Left colon (tissue), 2 donors: ENCODE measurements at regions not wholly inside any gene's neighbourhood (a gene's known extent, or its start where the extent isn't known, plus 50 kb on each side); places are given as distances from the start of the nearest gene placed in this dataset.

ENCODE experiments used
- ATAC-seq: fragments of 200-7000 bp; cut with Tn5 transposase; one replicate; pipeline ENCODE4 v1.9.1; 2020; ENCODE audit warnings: mild to moderate bottlenecking, moderate library complexity
- DNase-seq, 2 donors: peaks; one replicate each; pipeline ENCODE4 v3.0.0-alpha.2; 2020
- intact Hi-C, 2 donors: fragments of 100-400 bp; cut with DNase I in 1 of 2; cut with micrococcal nuclease in 1 of 2; formaldehyde crosslinking; loops; one replicate each; pipeline versions ENCODE4 v1.11.2 to v1.14.0; 2022; cut with DNase I, micrococcal nuclease
- donor health status: DM: no; HTN: no; CAD: no.
- donor health status: DM: yes; HTN: yes; CAD: no.

GRCh38 chr15:31811641-31812040 lies 218.7 kb upstream of the CHRNA7 start:
- DNase-seq (no peak), ATAC-seq (no peak)
- intact Hi-C loops = no loop called here

DNA sequence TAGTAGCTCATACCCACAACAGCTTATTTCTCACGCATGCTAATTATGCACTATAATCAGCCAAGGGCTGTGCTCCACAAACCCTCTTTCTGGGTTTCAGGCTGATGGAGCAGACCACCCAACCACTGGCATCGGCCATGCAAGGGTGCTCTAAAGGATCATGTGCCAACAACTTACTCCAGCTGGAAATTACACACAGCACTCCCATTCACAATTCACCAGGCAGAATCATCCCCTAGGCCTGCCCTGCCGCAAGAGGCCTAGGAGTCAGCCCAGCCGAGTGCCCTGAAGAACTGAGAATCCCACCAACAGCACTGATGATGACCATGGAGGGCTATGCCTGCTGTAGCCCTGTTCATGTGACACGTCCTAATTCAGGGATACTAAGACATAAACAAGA lies 216.2 kb upstream of the CHRNA7 start:
- ATAC-seq (no peak), DNase-seq (no peak)
- intact Hi-C loops = no loop called here

DNA sequence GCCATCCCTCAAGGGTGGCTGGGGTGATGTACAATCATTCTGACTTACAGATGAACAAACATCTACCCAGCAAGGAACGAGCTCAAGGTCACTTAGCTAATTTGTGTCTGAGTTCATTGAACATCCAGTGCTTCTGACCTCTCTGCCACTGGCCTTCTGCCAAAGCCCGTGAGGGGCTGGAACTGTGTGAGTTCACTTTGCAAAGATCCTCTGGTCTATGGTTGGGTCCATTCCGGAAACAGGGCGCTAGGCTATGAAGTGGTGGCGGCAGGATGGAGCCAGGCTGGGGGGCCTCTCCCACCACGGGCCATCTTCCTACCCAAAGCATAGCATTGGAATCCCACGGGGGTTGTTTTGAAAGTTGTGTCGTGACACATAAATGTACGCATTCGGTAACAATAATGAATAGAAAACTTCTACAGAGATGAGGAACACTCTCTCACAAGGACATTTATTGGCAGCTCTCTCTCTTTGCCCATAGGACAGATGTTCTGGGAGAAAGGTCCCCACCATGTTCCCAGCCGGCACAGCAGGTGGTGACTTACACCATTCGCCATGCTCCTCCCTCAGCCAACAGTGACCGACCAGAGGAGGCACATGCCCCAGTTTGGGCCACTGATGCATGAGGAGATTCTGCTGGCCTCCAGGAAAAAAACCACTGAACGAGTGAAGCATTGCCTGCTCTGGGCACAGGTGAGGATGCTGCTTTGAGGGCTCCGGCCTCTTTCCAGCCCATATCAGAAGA lies 214.7 kb upstream of the CHRNA7 start:
- intact Hi-C loops = no loop called here
- ATAC-seq = no peak

DNA sequence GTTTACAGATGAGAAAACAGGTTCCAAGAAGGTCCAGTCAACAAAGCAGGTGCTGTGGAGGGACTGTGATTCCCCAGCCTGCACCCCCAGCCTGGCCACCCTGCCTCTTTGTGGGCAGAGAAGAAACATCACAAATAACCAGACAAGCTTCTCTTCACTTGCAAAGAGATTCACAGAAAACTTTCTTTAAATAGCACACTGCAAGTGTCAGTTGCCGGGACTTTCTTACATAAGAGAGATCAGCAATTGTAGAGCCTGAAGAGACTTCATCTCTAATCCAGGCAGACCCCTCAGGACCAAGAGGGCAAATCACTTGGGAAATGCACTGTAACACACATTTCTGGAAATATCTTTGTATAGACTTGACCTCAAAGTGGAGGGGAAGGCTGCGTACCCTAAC lies 207.9 kb upstream of the CHRNA7 start:
- ATAC-seq (no peak), DNase-seq (no peak)
- intact Hi-C loops = no loop called here

More for the DNA sequence above, 214.7 kb upstream of the CHRNA7 start:
- DNase-seq = no peak

DNA sequence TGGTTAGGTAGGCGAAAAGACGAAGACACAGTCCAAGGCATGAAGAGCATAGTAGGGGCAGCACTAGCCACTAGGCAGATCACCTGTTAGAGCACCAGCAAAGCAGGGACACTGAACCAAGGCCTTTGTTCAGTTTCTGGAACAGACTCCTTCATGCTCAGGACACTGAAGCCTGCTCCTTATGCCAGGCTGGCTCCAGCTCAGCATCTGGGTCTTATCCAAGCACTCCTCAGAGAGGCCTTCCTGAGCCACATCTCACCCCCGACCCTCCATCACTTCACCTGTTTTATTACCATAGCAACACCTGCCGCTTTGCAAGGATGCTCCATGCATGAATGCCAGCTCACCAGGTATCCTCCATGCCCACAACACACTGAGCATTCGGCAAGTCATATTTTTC lies 206.3 kb upstream of the CHRNA7 start:
- DNase-seq = no peak
- intact Hi-C loops = no loop called here
- ATAC-seq = no peak

DNA sequence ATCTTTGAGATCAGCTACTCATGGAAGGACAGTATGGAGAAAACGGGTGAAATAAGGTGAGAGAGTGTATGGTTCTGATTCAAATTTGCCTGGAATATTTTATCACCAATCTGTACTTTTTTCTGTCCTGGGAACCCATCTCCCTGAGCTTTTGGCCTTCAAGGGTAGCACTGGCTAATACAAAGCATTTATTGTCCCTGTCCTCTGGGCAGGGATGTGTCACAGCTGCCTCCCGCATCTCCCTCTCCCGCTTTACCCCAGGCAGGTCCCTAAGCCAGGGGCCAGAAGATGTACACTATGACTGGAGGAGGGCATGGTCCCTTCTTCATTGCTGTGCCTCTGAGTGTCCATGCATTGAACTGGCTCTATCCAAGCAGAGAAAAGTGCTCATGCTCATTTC lies 201.7 kb upstream of the CHRNA7 start:
- no peak for DNase-seq
- ATAC-seq = no peak
- intact Hi-C loops = no loop called here

DNA sequence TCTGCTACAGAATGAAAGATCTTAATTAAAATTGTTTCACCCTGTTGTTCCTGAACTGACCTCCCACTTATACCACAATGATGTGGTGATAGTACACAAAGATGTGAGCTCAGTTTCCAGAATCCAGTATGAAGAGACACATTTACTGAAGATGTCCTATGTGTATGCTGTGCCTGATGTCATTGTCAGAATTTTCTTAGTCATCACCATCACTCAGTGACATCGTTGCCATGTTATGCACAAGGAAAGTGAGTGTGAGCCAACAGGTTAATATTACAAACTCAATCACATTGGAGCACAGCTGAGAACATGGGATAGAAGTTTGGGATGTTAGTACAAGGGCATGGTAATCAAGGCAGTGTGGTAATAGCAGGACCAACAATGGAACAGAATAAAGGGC lies 199.7 kb upstream of the CHRNA7 start:
- DNase-seq (no peak), ATAC-seq (no peak)
- intact Hi-C loops = no loop called here

- no peak for DNase-seq
- ATAC-seq = no peak
- intact Hi-C loops = no loop called here
Observed at GRCh38 chr15:31831596-31831995, 198.7 kb upstream of the CHRNA7 start.

DNA sequence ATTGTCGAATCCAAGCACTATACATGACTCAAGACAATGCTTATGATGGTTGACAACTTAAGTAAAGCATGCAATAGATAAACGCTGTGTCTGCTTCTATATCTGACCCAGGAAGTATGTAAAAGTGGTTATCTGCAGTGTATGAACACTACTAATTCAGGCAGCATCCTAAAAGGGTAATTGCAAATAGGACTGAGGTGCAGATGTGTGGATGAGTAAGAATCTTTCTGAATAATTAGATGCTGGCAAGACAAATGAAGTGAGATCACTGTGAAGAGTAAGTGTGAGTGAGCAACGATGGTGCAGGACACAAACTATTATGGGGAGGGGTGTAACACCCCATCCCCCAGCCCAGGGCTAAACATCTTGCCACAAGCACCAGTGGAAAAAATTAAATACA lies 195.7 kb upstream of the CHRNA7 start:
- ATAC-seq (no peak), DNase-seq (no peak)
- intact Hi-C loops = no loop called here

DNA sequence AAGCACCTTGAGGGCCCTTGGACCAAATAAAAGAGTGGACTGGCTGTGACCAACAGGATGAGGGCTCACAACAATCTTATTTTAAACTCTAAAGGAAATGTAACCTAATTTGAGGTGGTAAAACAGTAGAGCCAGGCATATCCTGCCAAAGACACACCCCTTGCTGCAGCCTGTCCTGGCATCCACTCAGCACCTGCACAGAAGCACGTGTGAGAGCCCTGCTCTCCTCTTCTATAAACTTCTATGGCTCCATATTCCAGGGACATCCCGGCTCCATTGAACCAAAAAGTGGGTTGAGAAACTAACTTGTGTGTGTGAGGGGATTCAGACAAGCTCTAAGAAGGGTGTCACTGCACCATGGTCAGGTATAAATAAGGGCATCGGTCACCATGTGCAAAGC lies 190.9 kb upstream of the CHRNA7 start:
- intact Hi-C loops = no loop called here
- peak in 1 of 2 donors; percentile 10 for DNase-seq
- peak; percentile 75 for ATAC-seq

- no peak for ATAC-seq
- no peak for DNase-seq
- intact Hi-C loops = no loop called here
Observed at GRCh38 chr15:31840849-31841476, 189.4 kb upstream of the CHRNA7 start.

GRCh38 chr15:31842532-31843195 lies 187.7 kb upstream of the CHRNA7 start:
- DNase-seq = no peak
- intact Hi-C loops = no loop called here
- no peak for ATAC-seq

DNA sequence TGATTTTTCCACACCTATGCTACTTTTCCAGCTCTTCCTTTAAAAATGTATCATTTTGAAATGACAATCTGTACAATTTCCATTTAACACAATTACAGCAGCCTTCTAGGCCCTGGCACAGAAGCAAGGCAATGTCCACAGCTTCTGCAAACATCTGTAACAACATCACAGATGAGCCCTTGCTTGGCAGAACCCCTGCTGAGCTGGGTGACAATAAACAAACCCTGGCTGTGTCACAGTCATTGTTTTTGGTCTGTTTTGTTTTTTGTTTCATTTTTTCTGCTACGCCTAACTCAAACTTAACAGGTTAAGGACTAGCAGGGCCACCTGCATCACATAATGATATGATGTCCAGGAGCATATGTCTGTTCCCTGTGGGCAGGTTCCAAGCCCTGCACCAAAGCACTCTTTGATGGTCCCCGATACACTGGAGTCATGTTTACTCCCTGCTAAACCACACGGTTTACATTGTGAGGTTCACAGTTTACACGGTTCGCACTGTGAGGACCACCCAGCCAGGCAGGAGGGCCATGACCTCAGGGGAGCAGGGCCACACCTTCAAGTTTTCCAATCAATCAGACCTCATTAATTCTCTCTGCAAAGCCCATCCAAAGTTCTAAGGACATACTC lies 186.8 kb upstream of the CHRNA7 start:
- intact Hi-C loops = no loop called here
- no peak for ATAC-seq
- DNase-seq = no peak

- ATAC-seq = no peak
- no peak for DNase-seq
- intact Hi-C loops = no loop called here
Observed at GRCh38 chr15:31845791-31846190, 184.5 kb upstream of the CHRNA7 start.

GRCh38 chr15:31847961-31848360 lies 182.4 kb upstream of the CHRNA7 start:
- ATAC-seq (no peak), DNase-seq (no peak)
- intact Hi-C loops = no loop called here

DNA sequence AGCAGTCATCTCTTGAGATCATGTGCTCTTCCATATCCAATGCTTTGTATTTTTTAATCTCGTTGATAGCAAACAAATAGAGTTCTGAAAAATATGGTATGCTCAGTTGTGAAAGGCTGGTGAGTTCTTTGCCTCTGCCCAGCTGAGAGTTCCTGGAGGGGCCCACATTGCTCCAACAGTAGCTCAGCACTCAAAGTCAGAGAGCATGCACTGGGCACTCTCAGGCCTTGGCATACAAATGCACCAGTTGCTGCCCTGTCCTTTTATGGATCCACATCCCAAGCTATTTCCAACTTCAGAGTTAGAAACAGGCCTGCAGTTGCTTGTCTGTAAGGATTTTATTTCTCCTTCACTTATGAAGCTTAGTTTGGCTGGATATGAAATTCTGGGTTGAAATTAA lies 181.7 kb upstream of the CHRNA7 start:
- DNase-seq (no peak), ATAC-seq (no peak)
- intact Hi-C loops = no loop called here

DNA sequence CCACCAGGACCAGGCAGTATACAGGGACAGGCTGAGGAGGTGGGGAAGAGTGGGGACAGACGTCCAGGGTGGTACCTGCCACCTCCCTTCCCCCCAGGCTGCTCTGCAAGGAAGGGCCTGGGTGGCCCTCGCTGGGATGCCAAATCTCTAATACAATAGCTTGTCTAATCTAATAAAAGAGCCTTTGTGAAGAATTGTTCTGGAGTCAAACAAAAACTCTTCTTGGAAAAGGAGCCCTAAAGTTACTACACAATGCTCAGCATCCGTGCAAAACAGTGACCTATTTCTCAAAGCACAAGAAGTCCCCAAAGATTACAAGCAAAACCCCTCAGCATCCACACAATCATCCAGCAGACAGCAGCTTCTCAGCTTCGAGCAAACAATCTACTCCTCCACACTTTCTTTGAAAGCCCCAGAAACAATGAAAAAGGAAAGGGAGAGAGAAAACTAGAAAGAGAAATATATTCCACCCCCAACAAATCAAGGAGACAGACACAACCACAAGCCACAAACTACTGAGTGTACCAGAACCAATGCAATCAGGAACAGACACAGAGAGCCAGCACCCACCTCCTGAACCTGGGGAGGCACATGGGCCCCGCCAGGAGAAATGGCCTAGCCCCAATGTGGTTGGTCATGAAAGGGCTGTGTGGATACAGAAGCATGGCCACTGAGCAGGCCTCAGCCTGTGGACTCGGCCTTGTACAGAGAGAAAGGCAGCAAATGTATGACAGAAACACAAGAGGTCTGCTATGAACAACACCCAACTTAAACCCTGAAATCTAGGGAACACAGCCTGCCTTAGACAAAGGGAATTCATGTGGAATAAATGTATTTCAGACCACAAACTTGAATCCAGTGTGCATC lies 177.1 kb upstream of the CHRNA7 start:
- DNase-seq = no peak
- ATAC-seq = no peak
- intact Hi-C loops = no loop called here

DNA sequence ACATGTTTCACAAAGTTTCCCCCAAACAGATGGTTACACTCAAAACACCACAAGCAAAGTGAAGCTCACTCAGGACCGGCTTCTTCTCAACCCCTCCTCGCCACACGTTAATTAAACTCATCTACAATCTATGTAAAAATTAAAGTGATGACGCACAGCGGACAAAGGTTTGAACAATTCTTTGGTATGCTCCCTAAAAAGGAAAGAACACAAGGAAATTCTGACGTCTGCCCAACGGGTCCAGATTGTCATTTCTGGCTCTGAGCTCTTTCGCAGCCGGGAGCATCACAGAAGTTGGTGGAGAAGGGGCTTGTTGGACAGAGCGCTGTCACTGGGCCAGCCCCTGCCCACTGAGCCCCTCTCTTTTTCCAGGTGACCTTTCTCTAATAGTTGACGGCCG lies 173.7 kb upstream of the CHRNA7 start:
- DNase-seq (no peak), ATAC-seq (no peak)
- intact Hi-C loops = no loop called here

GRCh38 chr15:31857194-31857593 lies 173.1 kb upstream of the CHRNA7 start:
- no peak for DNase-seq
- intact Hi-C loops = no loop called here
- ATAC-seq = no peak
